Memory B cell (primary cell): ENCODE measurements at regions not wholly inside any gene's neighbourhood (a gene's known extent, or its start where the extent isn't known, plus 50 kb on each side); places are given as distances from the start of the nearest gene placed in this dataset.

Source experiments
- ATAC-seq: fragments of 150-1000 bp; cut with Tn5 transposase; 2 replicates; pipeline ENCODE4 v1.10.0; 2021; ENCODE audit warnings: low read depth, mild to moderate bottlenecking, moderate library complexity
- DNase-seq, 2 donors: peaks; one replicate each; pipeline ENCODE4 v3.0.0; 2022; ENCODE audit warnings: low spot score in 2 of 2
- H3K27ac Mint-ChIP-seq: one replicate; pipeline ENCODE4 v1.8.0; 2022; ENCODE audit warnings: mild to moderate bottlenecking, moderate library complexity, mixed read lengths
- H3K27me3 Mint-ChIP-seq: one replicate; pipeline ENCODE4 v1.8.0; 2022; ENCODE audit warnings: mixed read lengths
- H3K36me3 Mint-ChIP-seq: one replicate; pipeline ENCODE4 v1.8.0; 2022; ENCODE audit warnings: mild to moderate bottlenecking, mixed read lengths
- H3K4me1 Mint-ChIP-seq: one replicate; pipeline ENCODE4 v1.8.0; 2022; ENCODE audit warnings: mixed read lengths
- H3K4me3 Mint-ChIP-seq: one replicate; pipeline ENCODE4 v1.8.0; 2022; ENCODE audit warnings: mild to moderate bottlenecking, moderate library complexity, mixed read lengths
- H3K9me3 Mint-ChIP-seq: one replicate; pipeline ENCODE4 v1.8.0; 2022; ENCODE audit warnings: mixed read lengths

GRCh38 chr4:12973522-12973921 lies 510.6 kb downstream of the RAB28 start:
- H3K27ac Mint-ChIP-seq = no peak overlapping the region
- no peaks in the 10 kb centered on the region for H3K27me3 Mint-ChIP-seq
- H3K4me3 Mint-ChIP-seq = no peak overlapping the region
- H3K9me3 Mint-ChIP-seq = peaks cover 2% of the 10 kb centered on the region
- ATAC-seq (no peak), DNase-seq (no peak)
- no peaks in the 10 kb centered on the region for H3K36me3 Mint-ChIP-seq
- peaks cover 2% of the 10 kb centered on the region for H3K4me1 Mint-ChIP-seq

DNA sequence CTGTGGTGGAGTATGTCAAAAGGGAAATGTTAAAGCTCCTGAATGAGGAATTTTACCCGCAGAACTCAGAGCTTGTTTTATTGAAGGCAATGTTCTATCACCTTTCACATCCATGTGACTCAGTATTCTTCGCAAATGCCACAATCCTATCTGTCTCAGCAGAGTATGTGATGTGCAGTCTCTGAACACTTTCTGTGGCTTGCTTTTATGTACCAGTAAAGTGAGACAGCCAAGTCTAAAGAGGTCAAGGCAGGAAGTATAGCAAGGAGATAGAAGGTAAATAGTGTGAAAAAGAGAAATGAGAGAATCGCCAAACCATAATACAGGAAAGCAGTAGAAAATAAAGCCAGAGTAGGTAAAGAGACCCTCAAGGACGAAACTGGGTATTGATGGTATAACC lies 515.8 kb downstream of the RAB28 start:
- DNase-seq (no peak), ATAC-seq (no peak)
- Mint-ChIP-seq H3K27me3 (no peaks in the 10 kb centered on the region), H3K9me3 (no peaks in the 10 kb centered on the region), H3K4me3 (no peak overlapping the region), H3K36me3 (no peaks in the 10 kb centered on the region), H3K4me1 (no peaks in the 10 kb centered on the region), H3K27ac (no peak overlapping the region)

GRCh38 chr4:12966726-12967125 lies 517.4 kb downstream of the RAB28 start:
- Mint-ChIP-seq H3K9me3 (no peaks in the 10 kb centered on the region), H3K4me3 (no peak overlapping the region), H3K27me3 (no peaks in the 10 kb centered on the region), H3K27ac (no peak overlapping the region), H3K4me1 (no peaks in the 10 kb centered on the region), H3K36me3 (no peaks in the 10 kb centered on the region)
- no peak for ATAC-seq
- no peak for DNase-seq

GRCh38 chr4:12965334-12965733 lies 518.8 kb downstream of the RAB28 start:
- H3K27me3 Mint-ChIP-seq = no peaks in the 10 kb centered on the region
- ATAC-seq = no peak
- no peak overlapping the region for H3K27ac Mint-ChIP-seq
- H3K4me3 Mint-ChIP-seq = no peak overlapping the region
- H3K9me3 Mint-ChIP-seq = no peaks in the 10 kb centered on the region
- no peaks in the 10 kb centered on the region for H3K36me3 Mint-ChIP-seq
- no peak for DNase-seq
- H3K4me1 Mint-ChIP-seq = no peaks in the 10 kb centered on the region

- Mint-ChIP-seq H3K4me3 (no peak overlapping the region), H3K4me1 (no peaks in the 10 kb centered on the region), H3K27ac (no peak overlapping the region), H3K27me3 (no peaks in the 10 kb centered on the region), H3K36me3 (no peaks in the 10 kb centered on the region), H3K9me3 (no peaks in the 10 kb centered on the region)
- ATAC-seq = no peak
- no peak for DNase-seq
Observed at GRCh38 chr4:12963912-12964311, 520.2 kb downstream of the RAB28 start.

DNA sequence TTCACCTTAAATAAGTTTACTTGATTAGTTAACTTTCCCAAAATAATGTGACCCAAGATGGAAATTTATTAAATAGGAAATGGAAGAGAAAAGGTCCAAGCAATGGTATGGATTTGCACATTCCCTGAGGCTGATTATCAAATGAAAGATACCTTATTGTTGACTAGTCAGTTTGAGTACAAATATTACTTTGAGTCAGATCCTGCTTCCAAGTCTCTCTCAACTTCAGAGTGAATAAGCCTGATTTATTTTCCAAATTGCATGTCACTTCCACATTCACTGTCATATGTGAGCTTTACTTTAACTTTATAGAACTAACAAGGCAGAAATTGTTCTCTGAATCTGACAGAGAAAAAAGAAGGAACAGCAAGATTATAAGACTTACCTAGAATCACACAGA lies 520.8 kb downstream of the RAB28 start:
- H3K27me3 Mint-ChIP-seq = no peaks in the 10 kb centered on the region
- H3K9me3 Mint-ChIP-seq = no peaks in the 10 kb centered on the region
- no peaks in the 10 kb centered on the region for H3K4me1 Mint-ChIP-seq
- ATAC-seq (no peak), DNase-seq (no peak)
- no peak overlapping the region for H3K4me3 Mint-ChIP-seq
- no peaks in the 10 kb centered on the region for H3K36me3 Mint-ChIP-seq
- H3K27ac Mint-ChIP-seq = no peak overlapping the region

- ATAC-seq (no peak), DNase-seq (no peak)
- Mint-ChIP-seq H3K4me1 (no peaks in the 10 kb centered on the region), H3K36me3 (no peaks in the 10 kb centered on the region), H3K4me3 (no peak overlapping the region), H3K27ac (no peak overlapping the region), H3K9me3 (no peaks in the 10 kb centered on the region), H3K27me3 (no peaks in the 10 kb centered on the region)
Observed at GRCh38 chr4:12961713-12962112, 522.4 kb downstream of the RAB28 start.

DNA sequence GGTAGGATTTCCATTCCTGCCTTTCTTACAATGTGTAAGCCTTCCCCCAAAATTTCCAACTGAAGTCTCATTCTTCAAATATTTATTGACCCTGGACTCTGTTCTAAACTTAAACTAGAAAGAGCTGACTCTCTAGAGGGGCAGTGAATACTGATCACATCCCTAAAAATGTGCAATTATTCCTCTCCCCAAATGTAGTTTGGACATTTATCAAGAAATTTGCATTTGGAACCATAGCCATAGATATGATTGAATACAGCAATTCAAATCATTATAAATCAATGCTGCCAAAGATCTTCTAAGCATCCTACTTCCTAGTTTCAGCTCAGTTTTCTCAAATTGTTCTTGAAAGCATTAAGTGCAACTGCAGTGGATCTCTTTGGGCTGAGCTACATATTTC lies 525.7 kb downstream of the RAB28 start:
- Mint-ChIP-seq H3K36me3 (no peaks in the 10 kb centered on the region), H3K27me3 (no peaks in the 10 kb centered on the region), H3K4me1 (no peaks in the 10 kb centered on the region), H3K9me3 (no peaks in the 10 kb centered on the region), H3K4me3 (no peak overlapping the region), H3K27ac (no peak overlapping the region)
- DNase-seq (no peak), ATAC-seq (no peak)

- ATAC-seq = no peak
- Mint-ChIP-seq H3K27me3 (no peaks in the 10 kb centered on the region), H3K27ac (no peak overlapping the region), H3K36me3 (no peaks in the 10 kb centered on the region), H3K9me3 (no peaks in the 10 kb centered on the region), H3K4me1 (no peaks in the 10 kb centered on the region), H3K4me3 (no peak overlapping the region)
- no peak for DNase-seq
Observed at GRCh38 chr4:12957108-12957507, 527.0 kb downstream of the RAB28 start.

DNA sequence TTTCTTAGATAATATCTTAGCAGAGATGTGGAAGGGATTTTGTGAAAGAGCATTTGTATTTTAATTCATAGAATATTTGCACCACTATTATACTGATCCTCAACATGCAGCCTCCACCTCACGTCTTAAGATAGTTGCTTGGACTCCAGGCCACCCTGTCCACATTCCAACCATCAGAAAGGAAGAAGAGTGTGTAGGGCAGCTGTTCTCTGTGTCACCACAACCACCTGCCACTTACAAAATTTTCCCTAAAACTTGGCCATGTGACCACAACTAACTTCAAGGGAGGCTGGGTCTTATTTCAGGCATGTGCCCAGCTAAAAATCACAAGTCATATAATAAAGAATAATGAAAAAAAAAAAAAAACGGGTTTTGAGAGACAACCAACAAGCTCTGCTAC lies 528.1 kb downstream of the RAB28 start:
- no peaks in the 10 kb centered on the region for H3K9me3 Mint-ChIP-seq
- no peak overlapping the region for H3K4me3 Mint-ChIP-seq
- DNase-seq (no peak), ATAC-seq (no peak)
- no peaks in the 10 kb centered on the region for H3K4me1 Mint-ChIP-seq
- H3K27ac Mint-ChIP-seq = no peak overlapping the region
- no peaks in the 10 kb centered on the region for H3K36me3 Mint-ChIP-seq
- no peaks in the 10 kb centered on the region for H3K27me3 Mint-ChIP-seq

GRCh38 chr4:12949719-12950490 lies 534.2 kb downstream of the RAB28 start:
- no peak overlapping the region for H3K27ac Mint-ChIP-seq
- no peaks in the 10 kb centered on the region for H3K9me3 Mint-ChIP-seq
- no peaks in the 10 kb centered on the region for H3K36me3 Mint-ChIP-seq
- H3K27me3 Mint-ChIP-seq = no peaks in the 10 kb centered on the region
- no peaks in the 10 kb centered on the region for H3K4me1 Mint-ChIP-seq
- DNase-seq (no peak), ATAC-seq (no peak)
- no peak overlapping the region for H3K4me3 Mint-ChIP-seq

DNA sequence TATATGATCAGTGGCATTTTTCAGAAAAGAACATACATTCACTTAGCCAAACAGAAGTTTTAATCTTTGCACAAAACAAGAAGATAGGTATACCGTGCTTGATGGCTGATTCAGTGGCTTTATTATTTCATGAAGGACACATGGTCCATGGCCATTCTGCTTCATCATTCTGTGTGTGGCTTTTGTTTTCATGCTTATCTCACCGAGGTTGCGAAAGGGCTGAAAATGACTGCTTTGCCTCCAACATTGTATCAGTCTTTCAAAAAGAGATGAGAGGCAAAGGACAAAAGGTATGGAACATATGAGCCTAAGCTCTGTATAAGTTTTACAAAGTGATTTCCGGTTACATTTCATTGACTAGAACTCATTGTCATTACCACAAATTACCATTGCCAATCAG lies 541.1 kb downstream of the RAB28 start:
- no peaks in the 10 kb centered on the region for H3K36me3 Mint-ChIP-seq
- DNase-seq = no peak
- H3K4me3 Mint-ChIP-seq = no peak overlapping the region
- ATAC-seq = no peak
- H3K27me3 Mint-ChIP-seq = peaks cover 1% of the 10 kb centered on the region
- peaks cover 1% of the 10 kb centered on the region for H3K9me3 Mint-ChIP-seq
- no peaks in the 10 kb centered on the region for H3K4me1 Mint-ChIP-seq
- no peak overlapping the region for H3K27ac Mint-ChIP-seq

DNA sequence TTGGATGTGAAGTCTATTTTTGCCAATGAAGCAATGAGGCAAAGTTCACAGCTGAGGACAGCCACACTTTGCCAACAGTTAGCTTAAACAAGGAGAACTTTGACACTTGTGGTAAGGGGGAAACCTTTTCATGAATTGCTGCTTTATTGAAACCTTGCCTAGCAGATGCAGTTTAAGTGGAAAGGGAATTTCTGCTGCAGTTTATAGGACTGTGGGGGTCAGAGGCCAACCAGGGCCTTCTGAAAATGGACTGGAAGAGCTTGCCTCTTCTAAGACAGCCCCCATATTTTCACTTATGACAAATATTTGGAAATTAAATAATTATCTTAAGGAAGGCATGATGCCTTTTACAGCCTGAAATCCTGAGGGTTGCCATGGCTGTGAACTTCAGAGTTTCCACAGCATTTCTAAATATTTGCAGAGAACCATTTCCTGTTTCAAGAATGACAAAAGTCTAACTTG lies 550.3 kb downstream of the RAB28 start:
- H3K36me3 Mint-ChIP-seq = no peaks in the 10 kb centered on the region
- no peak for DNase-seq
- no peaks in the 10 kb centered on the region for H3K4me1 Mint-ChIP-seq
- no peak overlapping the region for H3K27ac Mint-ChIP-seq
- H3K9me3 Mint-ChIP-seq = peaks cover 3% of the 10 kb centered on the region
- H3K4me3 Mint-ChIP-seq = no peak overlapping the region
- H3K27me3 Mint-ChIP-seq = peaks cover 9% of the 10 kb centered on the region
- no peak for ATAC-seq

- DNase-seq = no peak
- Mint-ChIP-seq H3K9me3 (peaks cover 5% of the 10 kb centered on the region), H3K36me3 (no peaks in the 10 kb centered on the region), H3K27ac (no peak overlapping the region), H3K27me3 (peaks cover 9% of the 10 kb centered on the region), H3K4me1 (no peaks in the 10 kb centered on the region), H3K4me3 (no peak overlapping the region)
- ATAC-seq = no peak
Observed at GRCh38 chr4:12932203-12932788, 551.8 kb downstream of the RAB28 start.

GRCh38 chr4:12929784-12930183 lies 554.4 kb downstream of the RAB28 start:
- no peak for DNase-seq
- Mint-ChIP-seq H3K9me3 (peaks cover 5% of the 10 kb centered on the region), H3K27me3 (peaks cover 6% of the 10 kb centered on the region), H3K4me1 (no peaks in the 10 kb centered on the region), H3K4me3 (no peak overlapping the region), H3K36me3 (no peaks in the 10 kb centered on the region), H3K27ac (no peak overlapping the region)
- ATAC-seq = no peak
